Renal cortex interstitium (tissue), 11 donors: ENCODE measurements at regions not wholly inside any gene's neighbourhood (a gene's known extent, or its start where the extent isn't known, plus 50 kb on each side); places are given as distances from the start of the nearest gene placed in this dataset.

Experiments used
- DNase-seq, 11 donors: peaks; one replicate each; pipeline ENCODE4 v3.0.0-alpha.2; 2013; ENCODE audit warnings: low read depth in 9 of 11, low spot score in 4 of 11; ENCODE audit errors: extremely low read depth in 1 of 11

DNA sequence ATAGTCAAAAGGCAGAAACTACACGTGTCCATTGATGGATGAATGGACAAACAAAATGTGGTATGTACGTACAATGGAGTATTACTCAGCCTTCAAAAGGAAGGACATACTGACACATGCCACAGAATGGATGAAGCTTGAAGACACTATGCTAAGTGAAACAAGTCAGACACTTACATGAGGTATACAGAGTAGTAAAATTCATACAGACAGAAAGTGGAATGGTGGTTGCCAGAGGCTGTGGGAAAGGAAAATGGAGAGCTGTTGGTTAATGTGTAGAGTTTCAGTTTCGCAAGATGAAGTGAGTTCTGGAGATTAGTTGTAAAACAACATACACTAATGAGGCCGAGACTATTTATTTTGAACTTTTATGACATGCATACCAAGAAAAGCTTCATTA lies 67.4 kb upstream of the EPB41L3 start:
- DNase-seq = no peak

DNA sequence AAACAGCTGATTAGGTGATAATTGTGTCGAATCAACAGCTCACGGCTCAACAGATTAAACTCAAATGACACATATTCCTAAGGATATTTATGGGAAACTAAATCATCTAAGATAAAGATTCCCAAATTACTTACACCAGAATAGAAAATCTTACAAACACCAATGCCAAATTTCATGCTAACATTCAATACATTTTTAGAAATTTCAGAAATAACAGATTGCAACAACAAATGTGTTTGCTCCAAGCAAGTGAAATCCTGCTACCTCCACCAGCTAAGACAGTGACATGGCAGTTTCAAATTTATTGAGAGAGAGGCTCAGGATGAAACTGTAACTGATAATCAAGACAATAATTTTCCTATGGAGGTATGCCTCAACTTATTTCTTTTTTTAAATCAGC lies 65.0 kb upstream of the EPB41L3 start:
- DNase-seq = no peak

- no peak for DNase-seq
Measured at GRCh38 chr18:5606951-5607350, 63.2 kb upstream of the EPB41L3 start.

DNA sequence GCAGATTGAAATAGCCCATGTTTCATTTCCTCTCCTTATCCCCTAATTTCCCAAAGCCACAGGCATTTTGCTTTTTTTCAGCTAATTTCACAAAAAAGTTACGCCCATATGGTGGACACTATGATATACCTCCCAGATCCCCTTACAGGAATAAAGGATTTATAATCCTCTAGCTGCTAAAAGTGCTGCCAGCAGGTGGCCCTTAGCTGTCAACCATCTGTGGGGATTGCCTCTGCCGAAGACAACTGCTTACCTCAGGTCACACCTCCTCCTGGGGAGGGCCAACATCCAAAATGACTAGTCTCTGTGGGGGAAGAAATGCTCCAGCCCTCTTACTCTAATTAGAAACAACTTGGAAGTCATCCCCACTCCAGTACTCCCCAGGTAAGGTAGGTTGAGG lies 61.0 kb upstream of the EPB41L3 start:
- DNase-seq = no peak

GRCh38 chr18:5603153-5603552 lies 59.4 kb upstream of the EPB41L3 start:
- DNase-seq = no peak

DNA sequence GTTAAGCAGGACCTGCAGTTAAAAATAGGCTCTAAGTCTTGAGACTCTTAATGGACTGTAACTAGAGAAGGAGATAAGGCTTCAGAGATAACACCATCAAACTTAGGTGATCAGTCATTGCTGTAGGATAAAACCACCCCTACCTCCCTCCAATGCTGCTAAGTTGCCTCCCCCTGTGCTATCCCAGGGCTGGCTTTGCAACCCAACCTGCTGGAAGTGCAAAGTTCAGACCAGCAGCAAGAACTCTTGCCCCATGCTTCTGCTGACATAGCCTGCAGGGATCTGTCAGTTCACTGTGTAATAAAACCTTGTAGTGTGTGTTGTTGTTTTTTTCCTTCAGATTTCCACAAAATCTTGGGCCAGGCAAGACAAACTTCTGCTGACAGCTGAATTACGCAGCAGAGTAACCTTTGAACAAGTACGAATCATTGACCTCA lies 57.4 kb upstream of the EPB41L3 start:
- DNase-seq = peak in 2 of 11 donors; percentile 23 to 33

DNA sequence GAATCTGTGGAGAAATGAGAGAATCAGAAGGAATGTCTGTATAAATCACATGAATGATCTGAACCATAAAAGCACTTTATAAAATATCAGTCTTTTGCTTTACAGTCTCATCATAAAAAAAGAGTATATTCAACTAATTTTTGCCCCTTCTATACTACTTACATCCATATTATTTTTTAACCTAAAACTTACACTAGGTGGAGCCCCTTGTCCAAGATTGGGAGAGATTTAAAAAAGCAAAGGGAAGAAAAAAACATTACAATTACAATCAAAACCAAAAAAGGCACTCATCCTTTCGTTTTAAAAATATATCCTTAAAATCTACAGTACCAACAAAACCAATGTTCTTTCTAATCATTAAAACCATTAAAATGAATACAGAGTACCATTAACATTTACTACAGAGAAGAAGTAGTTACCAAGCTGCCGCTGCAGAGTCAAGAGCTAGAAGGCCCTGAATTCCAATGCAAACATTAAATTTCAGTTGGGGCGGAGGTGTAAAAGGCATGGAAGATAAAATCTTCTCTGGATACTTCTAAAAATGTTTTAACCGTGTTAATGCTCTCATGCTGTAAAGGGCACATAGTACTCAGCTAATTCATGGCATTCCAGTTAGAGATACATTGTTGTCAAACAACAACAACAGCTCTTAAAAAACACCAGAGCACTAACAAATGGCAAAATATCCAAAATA lies 56.7 kb upstream of the EPB41L3 start:
- peak in 2 of 11 donors; percentile 33 to 48 for DNase-seq

DNA sequence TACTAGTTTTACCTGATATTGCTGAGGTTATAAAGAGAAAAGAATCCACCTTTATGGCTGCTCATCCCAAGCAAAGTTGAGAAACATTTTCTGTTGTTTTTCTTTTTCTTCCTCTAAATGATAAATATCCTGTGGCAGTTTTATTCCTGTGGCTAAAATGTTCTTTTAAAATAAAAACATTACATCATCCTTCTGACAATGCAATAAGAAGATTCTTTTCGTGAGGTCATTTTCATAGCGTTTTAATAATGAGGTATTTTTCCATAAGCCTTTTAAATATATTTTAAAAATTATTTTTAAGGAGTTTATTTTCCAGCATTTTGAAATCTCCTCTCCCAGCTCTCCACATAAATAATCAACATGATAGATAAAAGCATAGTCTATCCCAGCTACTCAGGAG lies 52.8 kb upstream of the EPB41L3 start:
- DNase-seq = no peak
